GM21825 (cell line): ENCODE measurements at regions not wholly inside any gene's neighbourhood (a gene's known extent, or its start where the extent isn't known, plus 50 kb on each side); places are given as distances from the start of the nearest gene placed in this dataset.
"Not testable (repeated sequence)": the region's sequence is repeated elsewhere in the genome, so short reads cannot be mapped to it uniquely, and the experiment has no call there.

Source experiments
- ATAC-seq: cut with Tn5 transposase; IDR thresholded peaks from one replicate; pipeline ENCODE4 v1.9.1; 2021; ENCODE audit warnings: mild to moderate bottlenecking, moderate library complexity; ENCODE audit not compliant: unreplicated experiment

GRCh38 chr7:113784316-113784715 is 134.5 kb downstream of the PPP1R3A start:
- ATAC-seq: no peak

GRCh38 chr7:113783403-113783802 is 135.4 kb downstream of the PPP1R3A start:
- ATAC-seq: no peak

GRCh38 chr7:113775804-113776203 is 143.0 kb downstream of the PPP1R3A start:
- no peak for ATAC-seq

- ATAC-seq: no peak
Measured at GRCh38 chr7:113775401-113775800, 143.4 kb downstream of the PPP1R3A start.

GRCh38 chr7:113774182-113774807 is 144.5 kb downstream of the PPP1R3A start:
- ATAC-seq: peak; percentile 88

- ATAC-seq: no peak
Measured at GRCh38 chr7:113770146-113770738, 148.6 kb downstream of the PPP1R3A start.

GRCh38 chr7:113768387-113768786 is 150.4 kb downstream of the PPP1R3A start:
- ATAC-seq: no peak

GRCh38 chr7:113764401-113765035 is 154.3 kb downstream of the PPP1R3A start:
- ATAC-seq: no peak

- no peak for ATAC-seq
Measured at GRCh38 chr7:113763226-113763625, 155.6 kb downstream of the PPP1R3A start.

GRCh38 chr7:113756250-113756649 is 162.6 kb downstream of the PPP1R3A start:
- no peak for ATAC-seq

GRCh38 chr7:113752689-113753088 is 166.1 kb downstream of the PPP1R3A start:
- ATAC-seq: no peak

GRCh38 chr7:113752289-113752688 is 166.5 kb downstream of the PPP1R3A start:
- no peak for ATAC-seq

GRCh38 chr7:113751547-113751946 is 167.3 kb downstream of the PPP1R3A start:
- ATAC-seq: no peak

GRCh38 chr7:113748385-113748784 is 170.4 kb downstream of the PPP1R3A start:
- not testable (repeated sequence) for ATAC-seq

GRCh38 chr7:113742946-113743431 is 175.8 kb downstream of the PPP1R3A start:
- ATAC-seq: not testable (repeated sequence)

GRCh38 chr7:113742377-113742776 is 176.4 kb downstream of the PPP1R3A start:
- no peak for ATAC-seq

GRCh38 chr7:113731571-113731970 is 187.2 kb downstream of the PPP1R3A start:
- ATAC-seq: no peak

- ATAC-seq: no peak
Measured at GRCh38 chr7:113730309-113730955, 188.4 kb downstream of the PPP1R3A start.

GRCh38 chr7:113727486-113727885 is 191.3 kb downstream of the PPP1R3A start:
- no peak for ATAC-seq

GRCh38 chr7:113722006-113722405 is 196.8 kb downstream of the PPP1R3A start:
- no peak for ATAC-seq

- no peak for ATAC-seq
Measured at GRCh38 chr7:113717739-113718138, 201.1 kb downstream of the PPP1R3A start.
